Keratinocyte (primary cell): ENCODE measurements at regions not wholly inside any gene's neighbourhood (a gene's known extent, or its start where the extent isn't known, plus 50 kb on each side); places are given as distances from the start of the nearest gene placed in this dataset.

Experiments
- DNase-seq: peaks from one replicate; pipeline ENCODE4 v3.0.0-alpha.2; 2011; ENCODE audit warnings: low read depth, missing footprints, low spot score
- FAIRE-seq: peaks from 2 replicates; lab custom pipeline; 2011; peaks lifted over from hg19 to GRCh38; lab: Jason Lieb, UNC
- H2AFZ ChIP-seq: 2 replicates; pipeline ENCODE4 v1.6.0; 2012; ENCODE audit warnings: low read length, control low read depth, inconsistent platforms; ENCODE audit not compliant: control insufficient read depth
- H3K27ac ChIP-seq: 2 replicates; pipeline ENCODE4 v1.5.1; 2011; ENCODE audit warnings: low read length; ENCODE audit not compliant: control insufficient read depth, insufficient read depth
- H3K27me3 ChIP-seq: 3 replicates; pipeline ENCODE4 v1.6.0; 2011; ENCODE audit warnings: low read length; ENCODE audit not compliant: control insufficient read depth, insufficient read depth; ENCODE audit errors: extremely low read depth
- H3K36me3 ChIP-seq, 2 experiments: 2 replicates in 1 of 2; 3 replicates in 1 of 2; pipeline ENCODE4 v1.5.1; 2011; ENCODE audit warnings: low read length in 2 of 2, mild to moderate bottlenecking in 1 of 2; ENCODE audit not compliant: control insufficient read depth in 2 of 2, insufficient read depth in 2 of 2; ENCODE audit errors: extremely low read depth in 1 of 2
- H3K4me1 ChIP-seq: 3 replicates; pipeline ENCODE4 v1.5.1; 2011; ENCODE audit warnings: low read length; ENCODE audit not compliant: control insufficient read depth, insufficient read depth; ENCODE audit errors: extremely low read depth
- H3K4me2 ChIP-seq: 3 replicates; pipeline ENCODE4 v1.6.0; 2011; ENCODE audit warnings: low read depth, low read length; ENCODE audit not compliant: control insufficient read depth, insufficient read depth; ENCODE audit errors: extremely low read depth
- H3K4me3 ChIP-seq, 3 experiments: fragments of 200-600 bp in 1 of 3; sonication (generic) in 1 of 3; 2 replicates in 2 of 3; 3 replicates in 1 of 3; pipeline ENCODE4 v1.5.1; 2011 to 2016; ENCODE audit warnings: low read length in 3 of 3, mild to moderate bottlenecking in 3 of 3, control low read depth in 2 of 3, inconsistent platforms in 1 of 3, low read depth in 1 of 3, mixed read lengths in 1 of 3, mixed run types in 1 of 3, moderate library complexity in 1 of 3; ENCODE audit not compliant: control insufficient read depth in 2 of 3, insufficient read depth in 2 of 3; ENCODE audit errors: extremely low read depth in 1 of 3
- H3K79me2 ChIP-seq: 2 replicates; pipeline ENCODE4 v1.6.0; 2012; ENCODE audit warnings: low read length; ENCODE audit not compliant: control insufficient read depth, insufficient read depth
- H3K9ac ChIP-seq: 3 replicates; pipeline ENCODE4 v1.6.0; 2011; ENCODE audit warnings: low read length; ENCODE audit not compliant: control insufficient read depth, insufficient read depth; ENCODE audit errors: extremely low read depth
- H3K9me1 ChIP-seq: 3 replicates; pipeline ENCODE4 v1.6.0; 2011; ENCODE audit warnings: low read length; ENCODE audit not compliant: control insufficient read depth, insufficient read depth; ENCODE audit errors: extremely low read depth
- H3K9me3 ChIP-seq: 2 replicates; pipeline ENCODE4 v1.5.1; 2012; ENCODE audit warnings: low read depth, low read length; ENCODE audit not compliant: control insufficient read depth
- H4K20me1 ChIP-seq: 3 replicates; pipeline ENCODE4 v1.6.0; 2011; ENCODE audit warnings: low read length; ENCODE audit not compliant: control insufficient read depth, insufficient read depth; ENCODE audit errors: extremely low read depth
- EZH2 ChIP-seq: IDR thresholded peaks from one replicate; pipeline ENCODE4 v1.6.1; 2012; ENCODE audit warnings: inconsistent platforms, mild to moderate bottlenecking, low read length, moderate library complexity
- dilution Hi-C: fragments of 300-500 bp; cut with MboI; formaldehyde crosslinking; loops from one replicate; pipeline ENCODE4 v1.7.0; 2020; ENCODE audit warnings: low sequenced_read_pairs; ENCODE audit not compliant: extremely low pct_ligation_motif_present
- TF ChIP-seq, protein P1 (sequence below), 3 experiments: IDR thresholded peaks in 1 of 3; conservative IDR thresholded peaks in 1 of 3; optimal IDR thresholded peaks in 1 of 3; 2 replicates in 2 of 3; 3 replicates in 1 of 3; pipeline versions ENCODE3 to v1.5.1; 2011; ENCODE audit warnings: low read length in 3 of 3, mild to moderate bottlenecking in 3 of 3, moderate library complexity in 2 of 3, control low read depth in 1 of 3, inconsistent platforms in 1 of 3; ENCODE audit not compliant: insufficient read depth in 2 of 3; ENCODE audit errors: extremely low read depth in 1 of 3

DNA sequence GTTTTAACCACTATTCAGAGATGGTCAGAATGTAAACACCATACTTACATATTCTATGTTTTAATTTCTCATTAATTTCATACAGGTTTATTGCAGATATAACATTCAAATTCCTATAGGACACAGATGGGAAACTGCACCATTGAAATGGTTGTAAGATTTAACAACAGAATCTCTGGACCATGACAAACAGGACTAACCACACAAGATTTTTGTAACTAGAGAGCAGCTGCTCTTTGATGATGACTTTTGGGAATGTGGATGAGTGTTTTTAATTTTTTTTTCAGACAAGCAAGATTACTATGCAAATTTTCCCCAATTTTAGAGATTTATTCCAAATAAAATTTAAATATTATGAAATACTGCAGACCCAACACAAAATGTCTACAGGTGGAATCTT lies 610.2 kb downstream of the PCDH18 start:
- Histone ChIP-seq H2AFZ (no peak overlapping the region), H3K79me2 (no peaks in the 10 kb centered on the region), H3K9ac (no peak overlapping the region), H3K9me3 (no peaks in the 10 kb centered on the region), H3K27me3 (no peaks in the 10 kb centered on the region), H4K20me1 (no peaks in the 10 kb centered on the region), H3K27ac (no peak overlapping the region), H3K4me1 (no peaks in the 10 kb centered on the region), H3K36me3 (no peaks in the 10 kb centered on the region), H3K4me2 (no peak overlapping the region), H3K4me3 (no peak overlapping the region), H3K9me1 (no peaks in the 10 kb centered on the region)
- dilution Hi-C loops = no loop called here
- DNase-seq (no peak), FAIRE-seq (no peak)
- TF ChIP-seq EZH2 = no peak
- TF ChIP-seq, protein P1, sequence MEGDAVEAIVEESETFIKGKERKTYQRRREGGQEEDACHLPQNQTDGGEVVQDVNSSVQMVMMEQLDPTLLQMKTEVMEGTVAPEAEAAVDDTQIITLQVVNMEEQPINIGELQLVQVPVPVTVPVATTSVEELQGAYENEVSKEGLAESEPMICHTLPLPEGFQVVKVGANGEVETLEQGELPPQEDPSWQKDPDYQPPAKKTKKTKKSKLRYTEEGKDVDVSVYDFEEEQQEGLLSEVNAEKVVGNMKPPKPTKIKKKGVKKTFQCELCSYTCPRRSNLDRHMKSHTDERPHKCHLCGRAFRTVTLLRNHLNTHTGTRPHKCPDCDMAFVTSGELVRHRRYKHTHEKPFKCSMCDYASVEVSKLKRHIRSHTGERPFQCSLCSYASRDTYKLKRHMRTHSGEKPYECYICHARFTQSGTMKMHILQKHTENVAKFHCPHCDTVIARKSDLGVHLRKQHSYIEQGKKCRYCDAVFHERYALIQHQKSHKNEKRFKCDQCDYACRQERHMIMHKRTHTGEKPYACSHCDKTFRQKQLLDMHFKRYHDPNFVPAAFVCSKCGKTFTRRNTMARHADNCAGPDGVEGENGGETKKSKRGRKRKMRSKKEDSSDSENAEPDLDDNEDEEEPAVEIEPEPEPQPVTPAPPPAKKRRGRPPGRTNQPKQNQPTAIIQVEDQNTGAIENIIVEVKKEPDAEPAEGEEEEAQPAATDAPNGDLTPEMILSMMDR (optimal IDR thresholded peaks at IDR 0.05 in 1 of 3, IDR thresholded peaks at IDR 0.05 in 1 of 3, conservative IDR thresholded peaks at IDR 0.05 in 1 of 3; ENCODE audit: extremely low read depth in 1 of 3, insufficient read depth in 2 of 3, low read length in 3 of 3) = no peak

- FAIRE-seq (no peak), DNase-seq (no peak)
- dilution Hi-C loops = no loop called here
- H4K20me1 ChIP-seq = no peaks in the 10 kb centered on the region
- no peaks in the 10 kb centered on the region for H3K36me3 ChIP-seq
- H3K27me3 ChIP-seq = no peaks in the 10 kb centered on the region
- H3K27ac ChIP-seq = no peak overlapping the region
- H3K9me3 ChIP-seq = no peaks in the 10 kb centered on the region
- H3K9me1 ChIP-seq = no peaks in the 10 kb centered on the region
- no peak overlapping the region for H3K4me2 ChIP-seq
- H2AFZ ChIP-seq = no peak overlapping the region
- H3K4me3 ChIP-seq = no peak overlapping the region
- no peak overlapping the region for H3K9ac ChIP-seq
- TF ChIP-seq, protein P1 (optimal IDR thresholded peaks at IDR 0.05 in 1 of 3, IDR thresholded peaks at IDR 0.05 in 1 of 3, conservative IDR thresholded peaks at IDR 0.05 in 1 of 3; ENCODE audit: extremely low read depth in 1 of 3, insufficient read depth in 2 of 3, low read length in 3 of 3) = no peak
- no peak for TF ChIP-seq EZH2
- no peaks in the 10 kb centered on the region for H3K4me1 ChIP-seq
- H3K79me2 ChIP-seq = no peaks in the 10 kb centered on the region
Observed at GRCh38 chr4:136920092-136920881, 612.0 kb downstream of the PCDH18 start.
